GM21360 (cell line): ENCODE measurements at regions not wholly inside any gene's neighbourhood (a gene's known extent, or its start where the extent isn't known, plus 50 kb on each side); places are given as distances from the start of the nearest gene placed in this dataset.

Experiments used
- ATAC-seq: cut with Tn5 transposase; IDR thresholded peaks from one replicate; pipeline ENCODE4 v1.9.1; 2021; ENCODE audit warnings: mild to moderate bottlenecking, moderate library complexity; ENCODE audit not compliant: unreplicated experiment

DNA sequence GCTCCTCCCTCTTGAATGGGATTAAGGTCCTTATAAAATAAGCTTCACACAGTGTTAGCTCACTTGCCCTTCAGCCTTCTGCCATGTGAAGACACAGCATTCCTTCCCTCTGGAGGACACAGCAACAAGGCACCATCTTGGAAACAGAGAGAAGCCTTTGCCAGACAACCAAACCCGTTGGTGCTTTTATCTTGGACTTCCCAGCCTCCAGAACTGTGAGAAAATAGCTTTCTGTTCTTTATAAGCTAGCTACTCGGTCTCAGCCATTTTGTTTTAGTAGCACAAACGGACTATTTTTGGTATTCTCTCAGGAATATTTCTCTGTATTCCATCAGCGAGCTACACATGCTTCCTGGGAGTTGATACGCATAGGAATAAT lies 58.6 kb upstream of the IRF2BP2 start:
- no peak for ATAC-seq

DNA sequence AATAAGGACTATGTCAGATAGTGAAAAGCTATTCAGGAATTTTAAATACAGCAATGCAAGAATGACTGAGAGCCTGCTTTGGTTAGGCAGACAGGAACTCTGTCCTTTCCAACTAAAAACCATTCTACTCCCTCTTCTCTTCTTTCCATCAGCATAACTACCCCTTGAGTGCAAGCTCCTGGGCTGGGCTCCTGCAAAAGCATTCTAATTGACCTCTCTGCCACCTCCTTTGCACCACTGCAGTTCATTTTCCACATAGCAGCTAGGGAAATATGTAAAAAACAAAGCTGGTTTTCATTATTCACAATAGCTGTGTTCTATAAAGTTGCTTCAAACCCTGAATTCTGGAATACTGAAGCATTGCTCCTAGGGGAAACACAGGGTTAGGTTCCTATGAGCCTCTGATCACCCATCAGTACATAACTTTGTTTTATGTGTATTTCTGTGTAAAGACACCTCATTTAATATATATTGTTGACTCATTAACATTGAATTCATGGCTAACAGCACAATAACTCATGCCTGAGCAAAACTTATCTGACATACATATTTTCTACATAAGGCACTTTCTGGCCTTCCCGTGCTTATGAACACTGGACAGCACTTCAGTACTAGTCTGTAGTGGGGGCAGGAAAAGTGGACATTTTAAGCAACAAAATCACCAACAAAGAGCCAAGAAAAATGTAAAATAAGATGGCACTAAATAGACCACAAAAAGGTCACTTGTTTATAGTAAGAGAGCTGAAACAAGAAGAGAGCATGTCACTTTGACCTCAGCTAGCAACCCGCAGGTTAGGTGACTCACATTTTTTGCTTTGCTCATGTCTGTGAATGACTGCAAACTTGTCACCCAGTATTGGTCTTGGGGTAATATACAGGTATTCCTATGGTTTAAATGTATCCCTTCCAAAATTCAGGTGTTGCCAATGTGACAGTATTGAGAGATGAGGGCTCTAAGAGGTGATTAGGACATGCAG lies 57.9 kb upstream of the IRF2BP2 start:
- ATAC-seq = no peak

DNA sequence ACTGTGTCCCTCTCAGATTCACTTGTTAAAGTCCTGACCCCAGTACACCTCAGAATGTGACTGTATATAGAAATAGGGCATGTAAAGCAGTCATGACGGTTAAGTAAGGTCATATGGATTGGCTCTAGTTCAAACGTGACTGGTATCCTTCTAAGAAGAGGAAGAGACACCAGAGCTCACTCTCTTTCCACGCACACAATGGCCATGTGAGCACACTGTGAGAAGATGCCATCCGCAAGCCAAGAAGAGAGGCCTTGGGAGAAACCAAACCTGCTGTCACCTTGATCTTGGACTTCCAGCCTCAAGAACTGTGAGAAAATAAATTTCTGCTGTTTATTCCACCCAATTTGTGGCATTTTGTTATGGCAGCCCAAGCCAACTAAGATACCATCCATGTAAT lies 56.8 kb upstream of the IRF2BP2 start:
- no peak for ATAC-seq

DNA sequence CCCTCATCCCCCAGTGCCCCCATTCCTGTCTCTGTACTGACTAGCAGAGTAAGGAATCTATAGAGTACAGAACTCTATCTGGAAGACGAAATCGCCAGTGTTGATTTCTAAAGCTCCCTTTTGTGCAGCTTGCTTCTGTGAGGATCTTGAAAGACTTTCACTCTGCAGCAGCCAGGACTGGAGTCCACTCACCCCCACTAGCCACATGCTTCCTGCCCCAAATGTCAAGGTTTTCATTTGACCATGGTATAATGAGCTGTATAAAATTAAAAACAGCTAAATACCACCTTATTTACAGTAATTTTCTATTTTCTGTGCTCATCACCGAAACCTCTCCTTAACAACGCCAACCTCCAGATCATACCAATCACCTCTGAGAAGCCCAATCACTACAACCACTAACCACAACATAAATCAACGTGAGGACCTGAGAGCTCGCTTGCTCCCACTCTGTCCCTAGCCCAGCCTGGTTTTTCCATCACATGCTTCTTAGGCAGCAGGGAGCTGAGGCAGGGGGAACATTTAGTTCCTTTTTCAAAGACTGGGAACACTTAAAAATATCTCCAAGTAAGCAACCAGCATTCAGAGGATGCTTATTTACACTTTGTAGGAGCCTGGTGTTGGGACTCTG lies 56.1 kb upstream of the IRF2BP2 start:
- ATAC-seq = no peak

DNA sequence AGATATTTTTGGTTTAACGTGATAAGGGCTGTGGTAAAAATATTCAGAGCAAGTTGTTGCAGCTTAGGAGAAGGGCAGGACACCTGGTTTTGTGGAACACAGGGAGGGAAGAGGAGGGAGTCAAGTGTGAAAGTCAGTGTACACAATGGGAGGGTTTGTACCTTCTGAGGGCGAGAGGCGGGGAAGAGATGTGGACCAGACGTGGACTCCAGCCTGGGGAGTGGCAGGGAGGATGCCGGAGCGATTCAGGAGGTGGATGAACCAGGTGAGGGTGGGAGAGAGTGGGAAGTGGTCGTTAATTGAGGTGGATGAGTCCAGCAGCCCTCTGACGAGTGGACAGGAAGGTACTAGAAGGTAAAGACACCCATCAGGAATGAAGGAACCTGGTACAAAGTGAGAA lies 52.2 kb upstream of the IRF2BP2 start:
- no peak for ATAC-seq

DNA sequence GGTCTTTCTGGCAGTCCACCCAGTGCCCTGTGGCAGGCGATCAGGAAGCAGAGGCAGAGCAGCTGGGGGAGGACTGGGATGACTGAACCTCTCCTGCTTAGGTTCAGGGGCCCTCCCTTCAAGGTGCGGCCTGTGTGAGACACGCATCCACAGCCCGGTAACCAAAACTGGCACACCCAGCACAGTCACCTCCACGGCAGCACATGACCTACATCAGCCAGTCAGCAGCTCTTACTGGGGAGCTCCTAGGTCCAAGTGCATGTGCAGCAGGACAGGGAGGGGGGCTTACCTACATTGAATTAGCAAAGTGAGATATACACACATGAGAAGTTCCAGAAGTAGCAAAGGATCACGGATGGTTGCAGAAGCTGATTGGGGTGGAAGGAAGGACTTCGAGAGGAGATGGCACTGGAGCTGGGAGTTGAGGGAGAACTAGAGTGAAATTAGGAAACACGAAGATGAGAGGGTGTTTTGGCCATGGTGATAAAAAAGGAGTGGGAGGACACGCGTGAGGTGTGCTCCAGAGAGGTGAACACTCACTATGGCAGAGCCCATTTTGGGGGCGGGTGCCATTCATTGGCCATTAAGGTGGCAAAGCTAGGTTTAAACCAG lies 51.4 kb upstream of the IRF2BP2 start:
- ATAC-seq = no peak

DNA sequence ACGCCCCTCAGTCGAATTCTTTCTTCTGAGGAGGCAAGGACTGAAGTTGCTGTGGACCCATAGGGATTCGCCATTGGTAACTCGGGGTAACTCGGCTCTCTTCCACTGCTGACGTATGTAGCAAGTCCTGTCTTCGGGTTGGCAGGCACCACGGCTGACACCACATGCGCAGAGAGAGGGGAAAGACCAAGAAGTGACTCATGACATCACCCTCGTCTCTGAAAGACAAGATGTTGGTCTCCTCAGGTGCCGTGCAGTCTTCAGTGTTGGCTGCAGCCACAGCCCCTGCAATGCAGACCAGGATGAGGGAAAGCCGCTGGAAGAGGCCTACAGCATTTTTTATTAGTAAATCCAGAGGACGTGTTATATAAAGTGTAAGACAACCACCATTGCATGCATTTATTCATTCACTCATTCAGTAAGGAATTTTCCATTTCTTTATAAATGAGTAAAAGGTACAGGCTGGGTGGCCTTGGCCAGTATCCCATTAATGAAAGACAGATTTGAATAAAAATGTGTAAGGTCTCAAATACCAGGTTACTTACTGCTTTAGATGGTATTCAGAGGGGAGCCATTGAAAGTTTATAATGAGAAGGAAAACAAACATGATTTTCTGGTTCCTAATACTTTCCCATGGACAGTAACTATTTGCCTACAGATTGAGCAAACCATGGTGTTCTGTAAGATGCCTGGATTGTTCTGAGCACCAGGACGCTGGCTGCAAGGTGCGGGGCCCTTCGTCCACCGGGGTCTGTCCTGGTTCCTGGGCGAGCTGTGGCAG lies 50.7 kb upstream of the IRF2BP2 start:
- no peak for ATAC-seq
